HG03571 (cell line): ENCODE measurements at regions not wholly inside any gene's neighbourhood (a gene's known extent, or its start where the extent isn't known, plus 50 kb on each side); places are given as distances from the start of the nearest gene placed in this dataset.

ENCODE experiments used
- ATAC-seq: cut with Tn5 transposase; IDR thresholded peaks from one replicate; pipeline ENCODE4 v1.9.1; 2021; ENCODE audit not compliant: unreplicated experiment

DNA sequence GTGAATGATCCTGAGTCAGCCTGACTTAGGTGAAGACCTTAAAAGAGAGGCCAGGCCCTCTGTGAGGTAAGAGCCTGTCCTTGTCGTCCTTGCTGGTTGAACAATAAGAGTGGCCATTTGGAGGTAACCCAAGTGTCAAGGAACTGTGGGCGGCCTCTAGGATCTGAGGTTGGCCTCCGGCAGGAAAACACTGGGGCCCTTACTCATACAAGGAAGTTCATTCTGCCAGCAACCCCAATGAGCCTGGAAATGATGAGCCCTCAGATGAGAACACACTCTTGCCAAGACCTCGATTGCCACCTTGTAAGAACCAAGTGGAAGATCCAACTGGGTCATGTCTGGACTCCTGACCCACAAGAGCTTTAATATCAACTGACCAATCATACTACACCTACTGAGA is 95.5 kb upstream of the LRATD1 start:
- ATAC-seq: no peak

DNA sequence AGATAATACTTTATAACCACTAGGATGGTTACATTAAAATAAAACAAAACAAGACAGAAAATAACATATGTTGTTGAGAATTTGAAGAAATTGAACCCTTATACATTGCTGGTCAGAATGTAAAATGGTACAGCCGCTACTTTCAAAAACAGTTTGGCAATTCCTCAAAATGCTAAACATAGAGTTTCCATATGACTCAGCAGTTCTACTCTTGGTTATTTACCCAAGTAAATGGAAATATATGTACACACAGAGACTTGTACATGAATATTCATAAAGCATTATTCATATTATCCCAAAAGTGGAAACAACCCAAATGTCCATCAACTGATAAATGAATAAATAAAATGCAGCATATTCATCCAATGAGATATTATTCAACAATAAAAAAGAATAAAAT is 92.5 kb upstream of the LRATD1 start:
- ATAC-seq: no peak

DNA sequence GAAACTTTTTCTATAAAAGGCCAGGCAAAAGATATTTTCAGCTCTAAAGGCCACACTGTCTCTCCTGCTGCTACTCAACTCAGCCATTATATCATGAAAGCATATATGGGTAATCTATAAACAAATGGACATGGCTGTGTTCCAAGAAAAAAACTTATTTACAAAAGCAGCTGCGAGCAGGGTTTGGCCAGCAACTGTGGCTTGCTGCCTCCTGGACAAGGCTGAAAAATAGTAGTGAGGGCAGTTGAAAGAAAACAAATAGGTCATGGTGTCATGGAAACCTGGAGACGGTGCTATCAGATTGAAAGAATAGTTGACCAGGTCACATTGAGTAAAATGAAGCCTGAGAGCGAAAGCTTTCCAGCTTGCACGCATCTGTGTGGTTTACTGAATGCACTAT is 89.2 kb upstream of the LRATD1 start:
- ATAC-seq: no peak

DNA sequence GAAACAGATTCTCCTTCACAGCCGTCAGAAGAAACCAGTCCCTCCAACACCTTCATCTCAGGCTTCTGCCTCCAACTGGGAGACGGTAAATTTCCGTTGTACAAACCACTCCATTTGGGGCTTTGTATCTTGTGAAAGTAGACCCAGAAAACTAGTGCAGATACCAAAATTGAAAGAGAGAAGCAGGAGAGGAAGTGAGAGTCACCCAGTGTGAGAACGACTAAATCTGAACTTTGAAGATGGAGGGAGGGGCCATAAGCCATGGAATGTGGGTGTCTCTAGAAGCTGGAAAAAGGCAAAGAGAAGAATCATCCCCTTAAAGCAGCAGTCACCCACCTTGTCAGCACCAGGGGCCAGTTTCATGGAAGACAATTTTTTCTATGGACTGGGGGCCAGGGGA is 88.3 kb upstream of the LRATD1 start:
- no peak for ATAC-seq

DNA sequence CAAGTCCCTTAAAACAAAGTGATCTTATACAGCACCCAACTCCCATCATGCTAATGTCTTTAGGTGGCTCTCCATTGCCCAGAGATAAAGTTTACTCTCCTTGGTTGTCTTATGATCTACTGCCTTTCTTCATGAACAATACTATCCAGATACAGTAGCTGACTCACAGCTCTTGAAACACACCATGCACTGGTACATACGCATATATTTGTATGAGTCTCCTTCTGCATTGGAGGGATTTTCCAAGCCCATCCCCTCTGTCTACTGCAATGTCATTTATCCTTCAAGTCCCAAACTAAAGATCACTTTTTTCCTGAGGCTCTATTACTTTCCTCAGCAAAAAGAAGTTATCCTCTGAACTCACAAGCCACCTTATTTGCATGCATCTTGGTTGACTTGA is 84.7 kb upstream of the LRATD1 start:
- no peak for ATAC-seq

DNA sequence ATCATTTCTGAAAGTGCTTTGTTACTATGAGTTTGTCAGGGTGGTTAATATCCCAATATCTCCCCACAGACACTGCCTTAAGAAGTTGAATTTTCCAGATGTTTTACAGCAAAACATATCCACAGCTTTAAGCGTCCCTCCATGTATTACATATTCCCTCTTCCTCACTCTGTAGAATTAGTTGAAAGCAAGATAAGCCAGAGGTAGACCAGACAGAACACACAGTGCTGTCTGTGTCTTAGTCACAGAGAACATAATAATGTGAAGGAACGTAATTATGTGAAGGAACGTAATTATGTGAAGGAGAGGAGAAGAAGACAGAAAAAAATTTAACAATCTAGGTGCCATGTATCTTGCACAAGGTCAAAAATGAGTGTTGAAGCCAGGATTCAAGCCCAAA is 81.9 kb upstream of the LRATD1 start:
- ATAC-seq: no peak

DNA sequence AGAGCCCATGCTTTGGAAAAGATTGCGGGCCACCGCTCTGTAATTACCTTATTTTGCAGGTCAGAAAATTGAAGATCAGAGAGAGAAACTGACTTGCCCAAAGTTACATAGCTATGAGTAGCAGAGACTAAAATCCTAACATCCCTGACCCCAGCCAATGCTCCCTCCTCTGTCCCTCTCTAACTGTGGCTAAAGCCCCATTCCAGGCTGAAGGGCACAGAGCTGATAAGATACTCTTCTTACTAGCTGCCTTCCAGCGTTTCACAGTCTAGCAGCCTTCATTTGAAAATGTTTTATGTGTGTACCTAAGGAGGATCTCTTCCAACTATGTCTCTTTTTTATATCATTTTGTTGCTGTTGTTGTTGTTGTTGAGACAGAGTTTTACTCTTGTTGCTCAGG is 81.4 kb upstream of the LRATD1 start:
- no peak for ATAC-seq

DNA sequence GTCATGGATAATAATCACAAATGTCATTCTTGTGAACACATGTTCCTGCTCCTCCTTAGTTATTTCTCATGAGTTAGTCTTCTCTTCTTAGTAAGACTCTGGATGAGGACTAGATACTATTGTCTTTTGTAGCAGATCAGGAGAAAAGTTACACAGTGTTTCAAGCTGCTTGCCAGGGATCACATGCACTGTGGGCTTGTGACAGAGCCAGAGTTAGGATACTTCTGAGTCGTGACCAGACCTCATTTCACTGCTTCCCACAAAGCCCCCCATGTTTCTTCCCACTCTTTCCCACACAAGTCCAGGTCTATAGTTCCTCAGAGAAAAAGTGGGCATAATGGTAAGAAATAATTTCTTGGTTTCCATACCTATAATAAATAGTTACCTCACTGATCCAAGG is 80.2 kb upstream of the LRATD1 start:
- ATAC-seq: no peak

DNA sequence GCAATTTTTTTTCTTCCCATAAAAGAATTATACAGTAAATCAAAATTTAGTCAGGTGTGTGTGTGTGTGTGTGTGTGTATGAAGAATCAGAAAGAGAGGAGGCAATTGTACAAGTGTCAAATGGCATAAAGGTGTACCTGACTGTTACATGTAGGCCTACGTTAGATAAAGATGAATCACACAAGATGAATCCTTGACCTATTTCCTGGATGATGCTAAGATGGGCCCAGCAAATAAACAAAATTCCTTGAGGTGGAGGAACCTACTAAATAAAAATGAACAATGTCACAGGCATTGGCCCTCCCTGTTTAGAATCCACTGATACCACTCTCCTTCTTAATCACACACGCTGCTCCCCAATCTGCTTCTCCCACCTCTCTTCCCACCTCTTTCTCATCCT is 79.7 kb upstream of the LRATD1 start:
- ATAC-seq: no peak

DNA sequence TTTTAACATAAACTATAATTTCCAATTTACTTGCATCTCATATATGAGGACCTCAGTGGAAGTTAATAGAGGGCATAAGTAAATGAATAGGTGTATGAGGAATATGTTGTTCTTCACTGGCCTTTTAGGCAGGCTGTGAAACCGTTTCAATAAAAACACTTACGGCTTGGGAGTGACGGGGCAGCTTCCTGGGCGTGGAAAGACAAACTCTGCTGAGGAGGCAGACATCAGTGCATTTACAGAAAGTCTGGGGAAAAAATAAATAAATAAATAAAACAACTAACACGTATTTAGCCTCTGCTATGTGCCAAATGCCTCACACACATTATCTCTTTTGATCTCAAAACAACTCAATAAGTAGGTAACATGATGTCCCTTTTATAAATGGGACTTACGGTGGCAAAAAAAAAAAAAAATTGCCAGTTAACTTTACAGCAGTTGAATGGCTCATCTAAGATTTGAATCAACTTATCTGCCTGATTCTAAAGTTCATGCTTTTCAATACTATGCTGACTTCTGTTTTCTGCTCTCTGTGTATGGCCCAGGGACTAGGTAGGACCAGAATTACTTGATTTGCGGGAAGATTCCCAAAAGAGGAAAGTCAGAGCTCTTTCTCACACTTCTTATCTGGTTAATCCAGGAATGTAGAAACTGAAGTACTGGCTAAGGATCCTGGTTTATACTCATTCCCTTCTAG is 77.5 kb upstream of the LRATD1 start:
- no peak for ATAC-seq

DNA sequence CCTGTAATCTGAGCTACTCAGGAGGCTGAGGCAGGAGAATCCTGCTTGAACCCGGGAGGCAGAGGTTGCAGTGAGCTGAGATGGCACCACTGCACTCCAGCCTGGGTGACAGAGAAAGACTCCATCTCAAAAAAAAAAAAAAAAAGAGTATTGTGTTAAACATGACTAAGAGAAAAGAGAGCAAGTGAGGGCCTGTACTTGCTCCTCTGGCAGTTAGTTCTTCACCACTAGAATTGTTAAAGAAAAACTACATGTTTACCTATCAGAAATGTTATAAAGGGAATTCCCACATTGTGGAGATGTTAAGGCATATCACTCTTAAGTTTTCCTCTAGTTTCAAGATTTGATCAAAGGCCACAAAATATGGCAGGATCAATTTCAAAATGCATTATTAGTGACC is 75.4 kb upstream of the LRATD1 start:
- ATAC-seq: no peak

DNA sequence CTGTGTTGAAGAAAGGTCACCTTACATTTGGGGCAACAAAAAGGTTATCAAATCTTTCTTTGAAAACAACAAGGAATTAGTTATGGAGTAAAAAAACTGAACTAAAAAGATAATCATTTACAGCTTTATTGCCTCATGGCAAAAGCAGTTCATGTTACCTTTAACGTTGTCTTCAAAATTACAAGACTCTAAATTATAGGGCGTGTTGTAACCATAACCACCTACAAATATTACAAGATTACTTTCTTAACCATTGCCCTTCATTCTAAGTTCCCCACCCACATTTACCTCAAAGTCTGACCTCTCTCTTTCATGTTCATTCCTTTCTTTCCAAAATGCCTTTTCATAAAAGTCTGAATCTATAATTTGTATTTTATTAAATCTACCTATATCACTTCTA is 74.6 kb upstream of the LRATD1 start:
- no peak for ATAC-seq

DNA sequence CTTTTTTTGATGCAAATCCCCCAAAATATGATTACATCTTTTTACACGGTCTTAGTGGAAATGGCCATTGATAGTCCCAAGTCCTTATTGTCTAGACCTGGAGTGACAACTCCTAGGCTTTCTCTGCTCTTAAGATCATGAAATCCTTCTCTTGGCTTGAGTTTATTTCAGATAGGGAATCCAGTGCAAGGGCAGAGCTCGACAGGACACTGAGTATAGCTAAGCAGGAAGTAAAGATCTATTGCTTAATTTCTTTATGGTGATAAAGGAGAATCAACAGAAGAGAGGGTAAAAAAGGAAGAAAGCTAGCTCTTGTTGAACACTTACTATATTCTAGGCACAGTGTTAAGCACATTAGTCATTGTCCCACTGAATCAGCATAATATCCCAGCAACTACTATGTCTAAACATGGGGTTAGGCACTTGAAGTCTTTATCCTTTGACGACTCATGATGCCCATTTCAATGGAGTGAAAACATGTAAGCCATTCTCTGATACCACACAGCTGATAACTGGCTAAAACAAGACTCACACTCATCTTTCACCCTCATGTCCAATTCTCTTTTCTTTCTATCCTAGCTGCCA is 74.1 kb upstream of the LRATD1 start:
- no peak for ATAC-seq

DNA sequence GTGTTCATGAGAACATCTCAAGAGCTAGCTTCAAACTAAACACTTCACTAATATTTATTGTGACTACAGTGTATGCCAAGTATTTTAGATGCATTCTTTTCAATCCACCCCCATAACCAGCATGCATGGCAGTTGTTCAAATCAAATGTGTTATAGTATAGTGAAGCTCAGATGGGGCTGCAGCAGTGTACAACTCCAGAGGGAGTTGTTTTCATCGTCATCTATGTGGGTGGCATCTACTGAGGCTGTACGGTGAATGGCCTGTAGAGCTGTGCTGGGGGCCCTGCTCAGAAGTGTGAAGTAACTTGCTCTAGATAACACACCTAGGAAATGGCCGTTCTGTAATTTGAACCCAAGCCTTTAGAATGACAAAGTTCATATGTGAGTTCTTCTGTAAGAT is 71.8 kb upstream of the LRATD1 start:
- ATAC-seq: no peak

DNA sequence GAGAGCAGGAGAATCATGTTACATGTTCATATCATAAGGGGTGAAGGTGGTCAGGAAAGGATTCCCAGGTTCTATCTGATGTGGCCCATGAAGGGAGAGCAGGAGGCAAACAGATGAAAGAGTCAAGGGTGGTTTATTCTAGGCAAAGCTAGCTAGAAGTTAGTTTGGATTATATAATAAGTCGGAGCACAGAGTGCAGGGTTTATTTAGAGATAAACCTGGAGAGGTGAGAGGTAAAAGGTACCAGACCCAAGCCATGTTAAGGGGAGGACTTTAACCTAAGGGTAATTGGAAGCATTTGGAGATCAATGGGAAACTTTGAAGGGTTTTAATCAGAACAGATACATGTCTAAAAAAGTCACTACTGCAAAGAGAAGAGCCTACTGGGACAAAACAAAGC is 69.2 kb upstream of the LRATD1 start:
- ATAC-seq: no peak

DNA sequence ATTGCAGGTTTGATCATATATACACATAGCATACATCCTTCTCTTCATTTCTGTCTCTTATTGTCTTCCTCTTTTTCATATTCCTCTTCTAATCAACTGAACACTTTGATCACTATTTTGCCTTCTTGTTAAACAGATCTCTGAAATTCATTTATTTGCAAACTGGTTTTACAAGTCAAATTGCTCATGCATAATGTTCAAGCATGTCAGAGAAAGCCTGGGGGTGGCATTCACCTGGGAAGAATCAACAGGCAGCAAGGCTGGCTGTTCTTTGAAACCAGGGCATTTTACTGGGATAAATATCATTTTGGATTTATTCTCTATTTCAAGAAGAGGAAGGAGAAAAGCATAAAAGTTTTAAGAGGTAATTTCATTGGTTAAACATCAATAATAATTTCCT is 66.9 kb upstream of the LRATD1 start:
- no peak for ATAC-seq

DNA sequence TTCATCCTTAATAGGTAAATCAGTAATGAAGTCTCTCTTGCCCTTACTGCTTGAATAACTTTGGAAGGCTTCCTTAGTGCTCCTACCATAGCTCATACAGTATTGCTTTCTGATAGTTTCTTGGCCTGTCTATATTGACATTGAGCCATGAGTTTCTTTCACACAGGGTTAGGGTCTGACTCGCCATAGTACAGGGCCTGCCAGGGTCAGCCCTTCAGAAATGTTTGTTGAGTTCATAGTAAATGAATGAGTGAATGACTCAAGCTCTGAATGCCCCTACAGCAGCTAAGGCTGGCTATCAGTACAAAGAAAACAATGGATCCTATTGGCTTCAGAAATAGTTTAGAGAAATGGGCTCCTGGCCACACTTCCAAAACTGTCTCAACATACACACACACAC is 65.0 kb upstream of the LRATD1 start:
- ATAC-seq: no peak

DNA sequence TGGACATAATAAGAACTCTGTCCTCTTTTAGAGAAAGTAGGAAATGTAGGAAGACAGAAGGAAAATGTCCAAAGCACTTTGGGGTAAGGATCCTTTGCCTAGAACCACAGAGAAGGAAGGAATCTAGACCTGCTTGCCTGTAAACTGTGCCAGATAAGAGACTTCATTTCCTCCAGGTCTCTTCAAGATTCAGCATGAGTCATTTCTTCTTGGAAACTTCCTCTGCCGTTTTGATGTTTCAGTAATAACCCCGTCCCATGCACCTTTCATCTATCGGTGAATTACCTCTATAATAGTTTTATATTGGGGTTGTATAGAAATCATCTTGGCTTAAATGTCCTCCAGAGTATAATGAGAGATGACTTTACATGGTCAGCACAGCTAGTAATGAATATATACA is 63.2 kb upstream of the LRATD1 start:
- no peak for ATAC-seq

DNA sequence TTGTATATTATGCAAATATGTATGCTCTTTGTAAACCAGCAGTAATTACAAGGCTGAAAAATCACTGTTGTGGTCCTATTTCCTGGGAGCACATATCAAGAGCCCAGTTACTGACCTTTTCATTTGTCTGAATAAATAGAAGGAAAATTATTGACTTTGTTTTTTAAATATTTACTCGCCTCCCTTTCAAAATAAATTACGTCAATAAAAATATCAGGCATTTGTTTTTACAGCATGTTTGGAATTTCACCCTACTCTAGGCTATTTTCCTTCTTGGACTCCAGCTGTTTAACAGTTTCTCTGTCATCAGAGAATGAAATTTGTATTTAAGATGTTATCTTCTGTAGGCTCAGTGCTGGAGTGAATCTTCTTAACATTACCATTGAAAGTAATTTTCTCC is 59.9 kb upstream of the LRATD1 start:
- no peak for ATAC-seq

DNA sequence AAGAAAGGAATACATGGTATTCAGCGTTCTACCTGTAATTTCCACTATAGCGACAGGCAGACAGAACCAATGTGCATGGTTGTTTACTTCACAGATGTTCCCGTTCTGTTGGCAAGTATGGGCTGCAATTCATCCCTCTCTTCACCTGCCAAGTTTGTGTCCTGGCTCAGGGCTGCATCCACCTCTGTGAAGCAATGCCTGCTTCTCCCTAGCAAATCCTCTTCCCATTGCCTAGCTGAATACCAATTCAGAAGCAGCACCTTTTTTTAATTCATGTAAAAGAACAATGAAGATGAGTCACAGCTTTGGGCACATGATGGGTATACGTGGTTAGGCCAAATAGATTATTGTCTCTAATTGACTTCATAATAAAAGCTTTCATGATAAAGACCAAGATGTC is 54.7 kb upstream of the LRATD1 start:
- no peak for ATAC-seq
